Neural cell (in vitro differentiated cells): ENCODE measurements at regions not wholly inside any gene's neighbourhood (a gene's known extent, or its start where the extent isn't known, plus 50 kb on each side); places are given as distances from the start of the nearest gene placed in this dataset.

ENCODE experiments used
- H2AFZ ChIP-seq: fragments of 200-600, 300-800 bp; sonication (generic), shearing (Covaris generic); 2 replicates; pipeline ENCODE4 v1.6.0; 2014; ENCODE audit warnings: low read depth, mild to moderate bottlenecking, antibody characterized with exemption, low read length, moderate library complexity
- H3F3A ChIP-seq: fragments of 200-600 bp; shearing (Covaris generic); 2 replicates; pipeline ENCODE4 v1.6.1; 2016; ENCODE audit warnings: mild to moderate bottlenecking, moderate library complexity, mixed read lengths, antibody characterized with exemption, low read length; ENCODE audit not compliant: insufficient read depth, poor library complexity, severe bottlenecking
- H3K27ac ChIP-seq: fragments of 200-600, 300-800 bp; sonication (generic), shearing (Covaris generic); 2 replicates; pipeline ENCODE4 v1.5.1; 2014; ENCODE audit warnings: mild to moderate bottlenecking, low read length, moderate library complexity
- H3K27me3 ChIP-seq: fragments of 300-800, 200-600 bp; sonication (generic), shearing (Covaris generic); 2 replicates; pipeline ENCODE4 v1.6.0; 2014; ENCODE audit warnings: mild to moderate bottlenecking, low read depth, low read length, moderate library complexity; ENCODE audit not compliant: insufficient read depth
- H3K36me3 ChIP-seq: fragments of 300-800, 200-600 bp; sonication (generic), shearing (Covaris generic); 2 replicates; pipeline ENCODE4 v1.5.1; 2014; ENCODE audit warnings: mild to moderate bottlenecking, antibody characterized with exemption, low read length, moderate library complexity; ENCODE audit not compliant: insufficient read depth
- H3K4me2 ChIP-seq: fragments of 300-800, 200-600 bp; sonication (generic), shearing (Covaris generic); 2 replicates; pipeline ENCODE4 v1.6.0; 2014; ENCODE audit warnings: mild to moderate bottlenecking, low read length
- H3K4me3 ChIP-seq: fragments of 300-800, 200-600 bp; sonication (generic), shearing (Covaris generic); 2 replicates; pipeline ENCODE4 v1.5.1; 2014; ENCODE audit warnings: mild to moderate bottlenecking, low read length, moderate library complexity
- H3K79me2 ChIP-seq: fragments of 200-600 bp; shearing (Covaris generic); replicated peaks from 2 replicates; pipeline ENCODE4 v1.6.0; 2014; ENCODE audit warnings: mild to moderate bottlenecking, low read length, moderate library complexity; ENCODE audit not compliant: insufficient read depth
- H3K9ac ChIP-seq: fragments of 300-800, 200-600 bp; sonication (generic), shearing (Covaris generic); 2 replicates; pipeline ENCODE4 v1.6.1; 2016; ENCODE audit warnings: mild to moderate bottlenecking, low read length, mixed read lengths
- H3K9me2 ChIP-seq: fragments of 200-600 bp; shearing (Covaris generic); 2 replicates; pipeline ENCODE4 v1.6.1; 2016; ENCODE audit warnings: mild to moderate bottlenecking, low read length, mixed read lengths; ENCODE audit not compliant: insufficient read depth
- H3K9me3 ChIP-seq: fragments of 200-600, 300-800 bp; sonication (generic), shearing (Covaris generic); 2 replicates; pipeline ENCODE4 v1.6.1; 2016; ENCODE audit warnings: mild to moderate bottlenecking, mixed run types, low read length, moderate library complexity, mixed read lengths
- H4K20me1 ChIP-seq: fragments of 200-600 bp; shearing (Covaris generic); 2 replicates; pipeline ENCODE4 v1.6.1; 2016; ENCODE audit warnings: mild to moderate bottlenecking, mixed run types; ENCODE audit not compliant: insufficient read depth
- CTCF ChIP-seq: fragments of 450-650 bp; IDR thresholded peaks from 2 replicates; pipeline ENCODE4 v1.5.1; 2014; ENCODE audit warnings: antibody characterized with exemption, mild to moderate bottlenecking, moderate library complexity; ENCODE audit not compliant: poor library complexity, severe bottlenecking
- EP300 ChIP-seq: fragments of 450-650 bp; conservative IDR thresholded peaks from 2 replicates; pipeline ENCODE4 v1.6.1; 2014; ENCODE audit warnings: antibody characterized with exemption, mild to moderate bottlenecking, moderate library complexity; ENCODE audit not compliant: poor library complexity, severe bottlenecking
- EZH2 ChIP-seq: fragments of 200-600, 300-800 bp; shearing (Covaris generic), sonication (generic); IDR thresholded peaks from 2 replicates; pipeline ENCODE4 v1.6.1; 2014; ENCODE audit warnings: antibody characterized with exemption, low read length, borderline replicate concordance, mild to moderate bottlenecking; ENCODE audit not compliant: insufficient read depth, poor library complexity, severe bottlenecking
- MXI1 ChIP-seq: fragments of 450-650 bp; conservative IDR thresholded peaks from 2 replicates; pipeline ENCODE4 v1.6.1; 2014; ENCODE audit warnings: antibody characterized with exemption, mild to moderate bottlenecking; ENCODE audit not compliant: poor library complexity, severe bottlenecking
- POLR2AphosphoS5 ChIP-seq: IDR thresholded peaks from 2 replicates; pipeline ENCODE4 v1.6.1; 2012
- RAD21 ChIP-seq: fragments of 450-650 bp; conservative IDR thresholded peaks from 2 replicates; pipeline ENCODE4 v1.6.1; 2014; ENCODE audit warnings: antibody characterized with exemption, mild to moderate bottlenecking, moderate library complexity
- REST ChIP-seq: IDR thresholded peaks from 2 replicates; pipeline ENCODE4 v1.6.1; 2012; ENCODE audit warnings: borderline replicate concordance
- SMC3 ChIP-seq: fragments of 450-650 bp; conservative IDR thresholded peaks from 2 replicates; pipeline ENCODE4 v1.6.1; 2014; ENCODE audit warnings: antibody characterized with exemption, mild to moderate bottlenecking, moderate library complexity; ENCODE audit not compliant: poor library complexity
- TAF1 ChIP-seq: IDR thresholded peaks from 2 replicates; pipeline ENCODE4 v1.6.1; 2012; ENCODE audit warnings: low read depth

- H3K9me2 ChIP-seq: no peaks in the 10 kb centered on the region
- H3K79me2 ChIP-seq: no peaks in the 10 kb centered on the region
- no peak overlapping the region for H3K4me3 ChIP-seq
- H3K4me2 ChIP-seq: no peak overlapping the region
- no peaks in the 10 kb centered on the region for H3K9me3 ChIP-seq
- H3F3A ChIP-seq: no peaks in the 10 kb centered on the region
- no peak overlapping the region for H3K9ac ChIP-seq
- no peaks in the 10 kb centered on the region for H3K27me3 ChIP-seq
- H3K36me3 ChIP-seq: no peaks in the 10 kb centered on the region
- no peak overlapping the region for H2AFZ ChIP-seq
- TF ChIP-seq TAF1 (no peak), CTCF (no peak), REST (no peak), POLR2AphosphoS5 (no peak), EP300 (no peak), RAD21 (no peak), EZH2 (no peak), MXI1 (no peak), SMC3 (no peak)
- H3K27ac ChIP-seq: no peak overlapping the region
- no peaks in the 10 kb centered on the region for H4K20me1 ChIP-seq
Measured at GRCh38 chr10:56496186-56496486, 135.1 kb upstream of the ZWINT start.

- no peaks in the 10 kb centered on the region for H3K9me3 ChIP-seq
- H3K9me2 ChIP-seq: no peaks in the 10 kb centered on the region
- no peak overlapping the region for H2AFZ ChIP-seq
- H3K4me3 ChIP-seq: no peak overlapping the region
- H3K79me2 ChIP-seq: no peaks in the 10 kb centered on the region
- no peaks in the 10 kb centered on the region for H3F3A ChIP-seq
- H3K36me3 ChIP-seq: no peaks in the 10 kb centered on the region
- no peak overlapping the region for H3K27ac ChIP-seq
- H3K9ac ChIP-seq: no peak overlapping the region
- TF ChIP-seq RAD21: no peak
- no peak for TF ChIP-seq EZH2
- no peak for TF ChIP-seq EP300
- no peak for TF ChIP-seq TAF1
- TF ChIP-seq SMC3: no peak
- no peak for TF ChIP-seq POLR2AphosphoS5
- no peak for TF ChIP-seq REST
- TF ChIP-seq CTCF: no peak
- no peaks in the 10 kb centered on the region for H4K20me1 ChIP-seq
- no peaks in the 10 kb centered on the region for H3K27me3 ChIP-seq
- H3K4me2 ChIP-seq: no peak overlapping the region
Measured at GRCh38 chr10:56487746-56488145, 126.7 kb upstream of the ZWINT start.
